MM.1S (cell line): ENCODE measurements at regions not wholly inside any gene's neighbourhood (a gene's known extent, or its start where the extent isn't known, plus 50 kb on each side); places are given as distances from the start of the nearest gene placed in this dataset.

Experiments
- CTCF ChIP-seq: fragments of 300-600 bp; sonication (generic); IDR thresholded peaks from 2 replicates; pipeline ENCODE4 v1.5.1; 2016; ENCODE audit warnings: antibody characterized with exemption, low read length, mixed read lengths
- EZH2 ChIP-seq: fragments of 300-600 bp; sonication (generic); optimal IDR thresholded peaks from 2 replicates; pipeline ENCODE3; 2017; ENCODE audit warnings: low read depth, mild to moderate bottlenecking, antibody characterized with exemption, low read length, mixed read lengths
- EZH2phosphoT487 ChIP-seq: fragments of 300-600 bp; sonication (generic); IDR thresholded peaks from 2 replicates; pipeline ENCODE4 v1.6.1; 2018; ENCODE audit warnings: antibody characterized with exemption, low read length

DNA sequence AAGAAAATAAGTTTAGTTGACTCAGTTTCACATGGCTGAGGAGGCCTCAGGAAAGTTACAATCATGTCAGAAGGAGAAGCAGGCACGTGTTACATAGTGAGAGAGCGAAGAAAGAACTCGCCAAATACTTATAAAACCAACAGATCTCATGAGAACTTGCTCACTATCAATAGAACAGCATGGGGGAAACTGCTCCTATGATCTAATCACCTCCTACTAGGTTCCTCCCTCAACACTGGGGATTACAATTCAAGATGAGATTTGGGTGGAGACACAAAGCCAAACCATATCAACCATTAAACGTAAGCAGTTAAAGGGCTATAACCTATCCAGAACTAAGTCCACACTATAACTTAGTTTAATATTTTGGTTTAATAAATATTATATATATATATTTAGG lies 113.8 kb upstream of the ADGRL3 start:
- no peak for TF ChIP-seq EZH2
- TF ChIP-seq CTCF, result no peak
- no peak for TF ChIP-seq EZH2phosphoT487
